GM20000 (cell line): ENCODE measurements at regions not wholly inside any gene's neighbourhood (a gene's known extent, or its start where the extent isn't known, plus 50 kb on each side); places are given as distances from the start of the nearest gene placed in this dataset.

ENCODE experiments used
- DNase-seq: peaks from one replicate; pipeline ENCODE4 v3.0.0; 2012; ENCODE audit warnings: low spot score
- CTCF ChIP-seq: IDR thresholded peaks from 2 replicates; pipeline ENCODE4 v1.5.1; 2012; ENCODE audit warnings: mild to moderate bottlenecking, control low read depth; ENCODE audit errors: extremely low read depth, missing control alignments

GRCh38 chr14:98445718-98446117 is 826.3 kb downstream of the BCL11B start:
- TF ChIP-seq CTCF = no peak

DNA sequence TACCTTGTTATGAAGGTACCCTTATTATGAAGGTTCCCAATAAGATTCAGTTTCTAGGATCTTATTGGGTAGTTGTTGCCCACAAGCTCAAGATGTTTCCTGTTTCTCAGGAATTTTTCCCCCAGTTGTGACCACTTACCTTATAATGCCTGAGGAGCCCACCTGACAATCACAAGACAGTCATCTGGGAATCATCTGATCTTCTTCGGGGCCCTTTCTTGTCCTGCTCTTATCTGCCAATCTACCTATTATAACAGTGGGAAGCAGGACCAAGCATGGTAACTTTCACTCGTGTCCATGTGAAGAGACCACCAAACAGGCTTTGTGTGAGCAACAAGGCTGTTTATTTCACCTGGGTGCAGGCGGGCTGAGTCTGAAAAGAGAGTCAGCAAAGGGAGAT is 825.5 kb downstream of the BCL11B start:
- no peak for TF ChIP-seq CTCF
- no peak for DNase-seq

More at GRCh38 chr14:98445718-98446117, 826.3 kb downstream of the BCL11B start:
- DNase-seq = no peak

GRCh38 chr14:98456231-98456630 is 815.8 kb downstream of the BCL11B start:
- DNase-seq = no peak
- TF ChIP-seq CTCF = no peak

- no peak for DNase-seq
- TF ChIP-seq CTCF = no peak
Observed at GRCh38 chr14:98458702-98459101, 813.3 kb downstream of the BCL11B start.

DNA sequence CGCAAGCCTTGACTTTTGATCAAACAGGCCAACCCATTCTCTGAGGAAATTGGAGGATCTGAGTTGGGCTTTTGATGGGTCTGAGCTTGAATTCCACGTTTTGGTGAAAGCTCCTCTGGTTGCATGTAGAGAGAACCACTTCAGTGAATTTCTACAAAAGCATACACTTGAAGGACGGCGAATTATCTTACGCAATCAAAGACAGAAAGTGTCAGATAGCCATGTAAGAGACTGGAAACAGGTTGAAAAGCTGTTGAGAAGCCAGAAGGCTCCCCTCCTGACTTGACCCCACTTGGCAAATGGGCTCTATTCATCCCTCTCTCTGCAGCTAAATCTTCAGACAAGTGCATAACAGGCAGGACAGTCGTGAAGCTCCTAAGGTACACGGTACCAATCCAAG is 809.1 kb downstream of the BCL11B start:
- no peak for DNase-seq
- TF ChIP-seq CTCF = no peak

- no peak for DNase-seq
- TF ChIP-seq CTCF = no peak
Observed at GRCh38 chr14:98466807-98467206, 805.2 kb downstream of the BCL11B start.

- TF ChIP-seq CTCF = no peak
Observed at GRCh38 chr14:98470663-98471062, 801.3 kb downstream of the BCL11B start.

GRCh38 chr14:98474900-98475299 is 797.1 kb downstream of the BCL11B start:
- no peak for DNase-seq
- no peak for TF ChIP-seq CTCF

More at GRCh38 chr14:98470663-98471062, 801.3 kb downstream of the BCL11B start:
- DNase-seq = no peak
